ENCODE measurements at regions not wholly inside any gene's neighbourhood (a gene's known extent, or its start where the extent isn't known, plus 50 kb on each side); places are given as distances from the start of the nearest gene placed in this dataset.

DNA sequence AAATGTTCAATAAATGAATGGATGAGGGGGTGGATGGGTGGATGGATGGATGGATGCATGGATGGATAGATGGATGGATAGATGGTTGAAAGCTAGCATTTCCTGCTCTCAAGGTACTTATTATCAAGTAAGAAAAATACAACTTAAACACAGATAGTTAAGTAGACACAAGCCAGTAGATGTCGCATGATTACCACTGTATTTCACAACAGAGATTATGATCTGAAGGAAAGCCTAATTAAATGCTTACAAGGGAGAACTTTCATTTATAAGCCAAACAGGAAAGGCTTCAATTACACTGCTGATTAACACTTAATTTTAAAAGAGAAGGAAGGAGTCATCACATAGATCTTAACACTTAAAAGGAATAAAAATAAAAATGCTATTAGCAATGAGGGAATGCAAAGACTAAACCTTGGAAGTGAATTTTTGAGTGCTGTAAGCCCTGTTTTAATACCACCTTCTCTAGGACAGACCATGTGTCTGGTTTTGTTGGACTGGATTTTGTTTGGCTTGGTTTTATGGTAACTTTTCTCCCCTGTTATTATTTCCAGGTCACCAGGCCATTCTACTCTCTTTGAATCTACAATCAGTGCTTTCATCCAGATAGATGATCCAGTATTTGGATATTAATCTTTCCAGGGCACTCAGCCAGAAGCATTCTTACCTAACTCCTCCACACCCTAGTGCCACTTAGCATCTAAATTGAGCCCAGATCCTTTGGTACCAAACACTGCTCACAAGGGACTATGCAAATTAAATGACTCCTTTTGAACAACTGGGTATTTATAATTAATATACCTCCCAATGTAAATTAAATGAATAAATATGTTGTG is 75.5 kb upstream of the SLC39A8 start:
- TF ChIP-seq EZH2phosphoT487 (IDR thresholded peaks at IDR 0.05; ENCODE audit: low read depth): 0 out of 2 replicates have a peak, but pooled peaks have one; percentile 21
- TF ChIP-seq, protein P1, sequence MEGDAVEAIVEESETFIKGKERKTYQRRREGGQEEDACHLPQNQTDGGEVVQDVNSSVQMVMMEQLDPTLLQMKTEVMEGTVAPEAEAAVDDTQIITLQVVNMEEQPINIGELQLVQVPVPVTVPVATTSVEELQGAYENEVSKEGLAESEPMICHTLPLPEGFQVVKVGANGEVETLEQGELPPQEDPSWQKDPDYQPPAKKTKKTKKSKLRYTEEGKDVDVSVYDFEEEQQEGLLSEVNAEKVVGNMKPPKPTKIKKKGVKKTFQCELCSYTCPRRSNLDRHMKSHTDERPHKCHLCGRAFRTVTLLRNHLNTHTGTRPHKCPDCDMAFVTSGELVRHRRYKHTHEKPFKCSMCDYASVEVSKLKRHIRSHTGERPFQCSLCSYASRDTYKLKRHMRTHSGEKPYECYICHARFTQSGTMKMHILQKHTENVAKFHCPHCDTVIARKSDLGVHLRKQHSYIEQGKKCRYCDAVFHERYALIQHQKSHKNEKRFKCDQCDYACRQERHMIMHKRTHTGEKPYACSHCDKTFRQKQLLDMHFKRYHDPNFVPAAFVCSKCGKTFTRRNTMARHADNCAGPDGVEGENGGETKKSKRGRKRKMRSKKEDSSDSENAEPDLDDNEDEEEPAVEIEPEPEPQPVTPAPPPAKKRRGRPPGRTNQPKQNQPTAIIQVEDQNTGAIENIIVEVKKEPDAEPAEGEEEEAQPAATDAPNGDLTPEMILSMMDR (IDR thresholded peaks at IDR 0.05; ENCODE audit: low read depth, low read length): peak; percentile 28

All from OCI-LY3 (cell line).